ENCODE measurements at regions not wholly inside any gene's neighbourhood (a gene's known extent, or its start where the extent isn't known, plus 50 kb on each side); places are given as distances from the start of the nearest gene placed in this dataset.

- no peak for DNase-seq (ENCODE audit: low spot score)
Measured at GRCh38 chr3:13266005-13266404, 154.1 kb downstream of the NUP210 start.

DNA sequence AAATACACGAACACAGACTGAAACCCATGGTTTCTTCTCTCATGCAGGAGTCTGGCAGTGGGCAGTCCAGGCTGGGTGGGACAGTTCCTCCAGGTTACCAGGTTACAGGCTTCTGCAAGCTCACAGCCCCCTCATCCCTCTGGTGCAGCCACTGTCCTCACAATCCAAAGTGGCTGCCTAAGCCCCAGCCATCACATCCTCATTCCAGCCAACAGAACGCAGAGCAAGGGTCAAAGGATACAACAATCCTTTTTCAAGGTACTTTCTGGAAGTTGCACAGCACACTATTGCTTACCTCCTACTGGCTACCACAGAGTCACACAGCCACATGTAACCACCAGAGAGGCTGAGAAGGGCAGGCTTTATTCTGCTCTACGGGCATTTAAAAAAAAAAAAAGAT is 154.6 kb downstream of the NUP210 start:
- DNase-seq (ENCODE audit: low spot score): no peak

- no peak for DNase-seq (ENCODE audit: low spot score)
Measured at GRCh38 chr3:13265016-13265415, 155.1 kb downstream of the NUP210 start.

GRCh38 chr3:13264468-13264795 is 155.7 kb downstream of the NUP210 start:
- DNase-seq (ENCODE audit: low spot score): no peak

GRCh38 chr3:13263770-13264467 is 156.2 kb downstream of the NUP210 start:
- DNase-seq (ENCODE audit: low spot score): peak; percentile 69

- DNase-seq (ENCODE audit: low spot score): peak; percentile 75
Measured at GRCh38 chr3:13262493-13263211, 157.5 kb downstream of the NUP210 start.

DNA sequence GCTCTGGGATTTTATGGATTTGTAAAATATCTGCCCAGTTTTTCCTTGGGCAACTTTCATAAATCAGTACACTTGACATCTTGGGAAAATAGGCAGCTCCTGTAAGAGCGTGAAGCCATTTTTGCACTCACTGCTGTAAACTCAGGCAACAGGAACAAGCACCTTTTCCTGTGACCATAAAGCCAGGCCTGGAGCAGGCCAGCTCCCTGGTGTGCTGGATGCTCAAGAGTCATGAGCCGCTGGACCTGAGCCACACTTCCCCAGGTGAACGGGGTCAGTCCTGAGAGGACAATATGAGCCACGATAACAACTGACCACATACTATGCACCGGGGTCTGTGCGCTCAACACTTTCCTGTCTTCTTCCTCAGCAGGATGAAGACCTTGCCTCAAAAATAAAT is 158.2 kb downstream of the NUP210 start:
- no peak for DNase-seq (ENCODE audit: low spot score)

DNA sequence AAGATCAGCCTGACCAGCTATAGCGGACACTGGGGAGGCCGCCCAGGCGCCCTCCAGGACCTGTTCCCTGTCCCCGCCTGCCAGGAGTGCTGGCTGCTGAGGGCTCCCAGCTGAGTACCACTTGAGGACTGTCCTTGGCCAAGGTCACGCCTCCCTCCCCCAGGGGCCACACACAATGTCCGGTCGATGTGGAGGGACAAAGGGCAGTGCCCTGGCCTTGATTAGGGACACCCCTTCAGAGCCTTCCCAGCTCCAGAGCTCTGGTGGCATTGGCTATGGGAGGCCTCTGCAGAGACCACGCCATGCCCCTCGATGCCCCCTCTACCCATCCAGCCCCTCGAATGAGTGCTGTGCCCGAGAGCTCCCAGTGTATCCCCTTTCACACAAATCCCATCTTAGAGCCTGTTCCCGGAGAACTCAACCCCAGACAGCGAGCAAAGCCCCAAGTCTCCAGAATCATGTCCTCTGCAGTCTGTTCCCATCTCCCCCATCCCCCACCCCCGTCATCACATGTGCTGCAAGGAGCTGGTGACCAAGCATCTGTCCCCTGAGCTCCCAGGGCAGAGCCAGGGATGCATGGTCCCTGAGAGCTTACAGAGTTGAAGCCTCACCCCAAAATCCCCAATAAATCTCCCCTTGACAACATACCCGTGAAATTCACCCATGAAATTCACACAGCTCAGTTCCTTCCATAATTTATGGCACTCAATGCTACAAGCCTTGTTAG is 158.9 kb downstream of the NUP210 start:
- DNase-seq (ENCODE audit: low spot score): no peak

DNA sequence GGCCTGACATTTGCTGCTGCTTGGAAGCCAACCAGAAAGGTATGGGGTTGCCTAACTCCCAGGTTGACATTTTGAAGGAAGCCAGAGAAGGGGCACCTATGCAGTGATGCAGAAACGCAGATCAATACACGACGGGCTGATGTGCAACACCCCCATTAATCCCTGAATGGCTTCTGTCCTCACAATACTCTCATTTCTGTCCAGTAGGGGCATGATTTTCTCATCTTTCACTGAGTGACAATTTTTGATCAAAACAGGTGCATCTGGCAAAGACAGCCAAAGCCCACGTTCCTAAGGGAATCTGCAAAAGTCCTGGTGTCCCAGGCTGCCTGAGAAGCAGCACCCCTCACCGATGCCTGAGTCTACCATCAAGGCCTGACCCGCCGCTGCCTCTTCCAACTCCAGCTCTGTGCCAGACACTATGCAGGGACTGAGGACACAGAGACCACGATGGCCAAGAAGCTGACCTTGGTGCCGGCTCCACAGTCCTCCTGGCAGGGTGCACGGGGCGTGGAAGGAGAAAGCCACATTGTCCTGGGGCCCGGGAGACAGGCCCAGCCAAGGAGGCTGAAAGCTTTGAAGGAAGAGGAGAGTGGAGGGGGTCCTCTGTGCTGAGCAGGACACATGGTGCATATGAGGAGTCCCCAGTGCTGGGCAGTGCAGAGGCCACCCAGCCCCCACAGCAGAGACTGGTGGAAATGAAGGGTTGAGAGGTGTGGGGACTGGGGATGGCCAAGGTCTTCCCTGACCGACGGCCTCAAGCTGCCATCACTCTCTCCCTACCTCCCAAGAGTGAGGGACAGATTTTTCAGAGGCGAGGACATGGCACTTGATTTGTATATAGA is 159.6 kb downstream of the NUP210 start:
- DNase-seq (ENCODE audit: low spot score): no peak

GRCh38 chr3:13259831-13260230 is 160.3 kb downstream of the NUP210 start:
- DNase-seq (ENCODE audit: low spot score): no peak

DNA sequence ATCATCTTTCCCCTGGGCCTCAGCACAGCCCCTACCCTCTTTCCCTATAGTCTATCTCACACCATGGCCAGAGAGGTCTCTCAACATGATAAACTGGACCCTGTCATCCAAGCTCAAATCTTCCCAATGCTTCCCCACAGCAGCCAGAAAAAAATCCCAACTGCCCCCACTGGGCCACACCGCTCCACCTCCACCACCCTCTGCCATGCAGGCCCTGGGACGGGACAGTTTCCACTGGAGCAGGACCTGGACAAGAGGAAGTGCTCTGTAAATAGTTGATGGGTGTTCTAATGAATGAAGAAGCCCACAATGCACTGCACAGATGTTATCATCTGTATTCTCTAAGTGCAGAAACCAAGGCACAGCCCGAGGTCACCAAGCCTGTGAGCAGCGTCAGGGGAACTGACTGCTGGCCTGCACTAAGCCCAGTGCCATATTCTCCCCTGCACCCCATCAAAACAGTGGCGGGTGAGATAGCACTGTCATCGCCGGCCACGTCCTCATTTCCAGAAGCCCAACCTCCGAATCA is 161.1 kb downstream of the NUP210 start:
- DNase-seq (ENCODE audit: low spot score): no peak

DNA sequence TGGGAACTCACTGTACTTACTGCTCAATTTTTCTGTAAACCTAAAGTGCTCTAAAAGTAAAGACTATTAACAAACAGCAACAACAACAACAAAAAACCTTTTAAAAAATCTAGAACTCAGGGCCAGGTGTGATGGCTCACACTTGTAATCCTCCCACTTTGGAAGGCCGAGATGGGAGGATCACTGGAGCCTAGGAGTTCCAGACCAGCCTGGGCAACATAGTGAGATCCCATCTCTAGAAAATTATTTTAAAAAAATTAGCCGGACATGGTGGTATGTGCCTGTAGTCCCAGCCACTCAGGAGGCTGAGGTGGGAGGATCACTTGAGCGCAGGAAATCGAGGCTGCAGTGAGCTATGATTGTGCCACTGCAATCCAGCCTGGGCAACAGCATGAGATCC is 161.8 kb downstream of the NUP210 start:
- no peak for DNase-seq (ENCODE audit: low spot score)

DNA sequence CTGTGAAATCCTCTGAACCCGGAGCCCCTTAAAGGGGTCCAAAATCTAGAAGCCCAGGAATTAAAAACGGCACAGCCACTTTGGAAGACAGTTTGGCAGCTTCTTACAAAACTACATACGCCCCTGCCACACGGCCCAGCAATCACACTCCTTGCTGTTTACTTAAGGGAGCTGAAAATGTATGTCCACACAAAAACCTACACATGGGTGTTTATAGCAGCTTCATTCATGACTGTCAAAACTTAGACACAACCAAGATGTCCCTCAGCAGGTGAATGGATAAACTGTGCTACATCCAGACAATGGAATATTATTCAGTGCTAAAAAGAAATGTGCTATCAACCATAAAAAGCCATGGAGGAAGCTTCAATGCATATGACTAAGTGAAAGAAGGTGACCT is 162.5 kb downstream of the NUP210 start:
- no peak for DNase-seq (ENCODE audit: low spot score)

DNA sequence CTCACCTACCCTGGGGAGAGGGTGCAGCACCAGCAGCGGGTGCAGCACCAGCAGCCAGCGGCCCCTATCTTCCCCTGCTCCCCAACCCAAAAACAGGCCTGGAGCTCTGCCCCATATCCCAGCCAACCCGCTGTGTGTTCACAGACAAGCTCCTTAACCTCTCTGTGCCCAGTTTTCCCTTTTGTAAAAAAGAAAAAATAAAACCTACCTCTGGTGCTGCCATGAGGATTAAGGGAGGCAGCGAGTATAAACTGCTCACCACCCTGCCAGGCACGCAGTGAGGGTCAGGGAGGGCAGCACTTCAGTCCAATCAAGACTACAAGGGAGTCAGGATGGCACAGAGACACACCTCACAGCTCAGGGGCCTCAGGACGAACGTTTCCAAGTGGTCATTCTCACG is 163.3 kb downstream of the NUP210 start:
- DNase-seq (ENCODE audit: low spot score): no peak

- no peak for DNase-seq (ENCODE audit: low spot score)
Measured at GRCh38 chr3:13254028-13254951, 165.8 kb downstream of the NUP210 start.

GRCh38 chr3:13253208-13253937 is 166.7 kb downstream of the NUP210 start:
- DNase-seq (ENCODE audit: low spot score): no peak

GRCh38 chr3:13252207-13252606 is 167.9 kb downstream of the NUP210 start:
- no peak for DNase-seq (ENCODE audit: low spot score)

DNA sequence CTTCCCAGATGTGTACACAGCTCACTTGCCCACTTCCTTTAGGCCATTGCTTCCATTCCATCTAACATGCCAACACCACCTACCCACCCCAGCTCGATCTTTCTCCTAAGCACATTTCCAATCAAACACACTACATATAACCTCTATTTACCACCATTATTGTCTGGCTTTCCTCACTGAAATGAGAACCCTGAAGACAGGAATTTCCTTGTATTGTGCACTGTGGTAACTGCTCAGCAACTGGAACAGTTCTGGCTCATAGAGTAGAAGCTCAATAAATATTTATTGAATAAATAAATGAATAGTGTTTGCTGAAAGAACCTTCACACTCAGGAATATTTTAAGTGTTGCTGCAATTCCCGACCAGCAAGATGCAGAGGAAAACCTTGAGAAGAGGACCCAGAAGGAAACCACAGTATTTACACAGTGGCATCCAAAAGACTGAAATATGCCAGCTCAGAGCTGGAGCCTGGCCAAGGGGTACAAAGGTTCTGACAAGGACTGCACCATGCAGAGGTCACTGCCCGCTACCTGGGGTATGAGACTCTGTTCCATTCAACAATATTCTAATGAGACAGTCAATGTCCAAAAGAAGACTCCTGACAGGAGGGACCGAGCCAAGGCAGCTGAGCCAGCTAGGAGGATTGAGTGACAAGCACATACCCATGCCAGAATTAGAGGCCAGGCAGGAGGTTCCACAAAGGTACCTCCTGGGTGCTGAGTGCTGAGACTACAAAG is 168.8 kb downstream of the NUP210 start:
- DNase-seq (ENCODE audit: low spot score): no peak

DNA sequence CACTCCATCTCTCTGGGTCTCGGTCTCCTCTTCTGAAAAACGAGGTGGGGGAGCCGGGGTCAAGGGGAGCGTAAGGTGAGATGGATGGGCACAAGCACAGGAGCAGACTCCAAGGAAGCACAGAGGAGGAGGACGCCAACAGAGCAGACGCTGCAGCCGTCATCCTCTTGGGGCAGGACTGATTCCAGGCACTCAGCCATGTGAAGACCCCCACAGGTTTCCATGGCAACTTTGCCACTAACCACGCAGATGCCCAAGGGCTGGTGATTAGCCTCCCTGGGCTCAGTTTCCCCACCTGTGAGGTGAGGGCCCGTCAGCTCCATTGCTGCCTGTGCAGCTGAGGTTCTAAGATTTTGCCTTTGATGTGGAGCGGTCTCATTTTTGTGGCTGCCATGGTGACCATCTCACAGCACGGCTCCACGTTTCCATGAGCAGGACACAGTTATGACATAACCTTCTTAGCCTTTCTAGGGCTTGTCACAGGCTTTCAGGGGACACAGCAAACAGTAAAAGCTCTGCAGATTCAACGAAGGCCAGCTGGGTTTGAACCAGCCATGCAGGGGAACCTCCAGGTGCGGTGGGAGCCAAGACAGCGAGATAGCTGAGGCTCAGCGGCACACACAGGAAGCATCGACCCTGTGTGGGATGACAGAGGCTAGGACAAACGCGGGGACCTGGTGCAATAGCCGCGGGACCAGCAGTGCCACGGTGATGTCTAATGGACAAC is 170.3 kb downstream of the NUP210 start:
- no peak for DNase-seq (ENCODE audit: low spot score)

Measured in kidney capillary endothelial cell (primary cell).